Stimulated activated effector memory CD8-positive, alpha-beta T cell treated with anti-CD3 and anti-CD28 coated beads, Interleukin-12 subunit alpha, Interleukin-12 subunit beta, amount 100 ng/mL, for 72 hours (primary cell): ENCODE measurements at regions not wholly inside any gene's neighbourhood (a gene's known extent, or its start where the extent isn't known, plus 50 kb on each side); places are given as distances from the start of the nearest gene placed in this dataset.
"Not testable (repeated sequence)": the region's sequence is repeated elsewhere in the genome, so short reads cannot be mapped to it uniquely, and the experiment has no call there.

Source experiments
- ATAC-seq: fragments of 150-1000 bp; cut with Tn5 transposase; 2 replicates; pipeline ENCODE4 v1.10.0; 2021
- DNase-seq, 2 donors: peaks; one replicate each; pipeline ENCODE4 v3.0.0; 2021 to 2022; ENCODE audit warnings: low spot score in 2 of 2
- H3K27ac Mint-ChIP-seq: one replicate; pipeline ENCODE4 v1.8.0; 2022; ENCODE audit warnings: mild to moderate bottlenecking, mixed read lengths
- H3K36me3 Mint-ChIP-seq: one replicate; pipeline ENCODE4 v1.8.0; 2022; ENCODE audit warnings: mild to moderate bottlenecking, mixed read lengths
- H3K4me1 Mint-ChIP-seq: one replicate; pipeline ENCODE4 v1.8.0; 2022; ENCODE audit warnings: mixed read lengths
- H3K4me3 Mint-ChIP-seq: one replicate; pipeline ENCODE4 v1.8.0; 2022; ENCODE audit warnings: mild to moderate bottlenecking, mixed read lengths
- H3K9me3 Mint-ChIP-seq: one replicate; pipeline ENCODE4 v1.8.0; 2022; ENCODE audit warnings: mixed read lengths

DNA sequence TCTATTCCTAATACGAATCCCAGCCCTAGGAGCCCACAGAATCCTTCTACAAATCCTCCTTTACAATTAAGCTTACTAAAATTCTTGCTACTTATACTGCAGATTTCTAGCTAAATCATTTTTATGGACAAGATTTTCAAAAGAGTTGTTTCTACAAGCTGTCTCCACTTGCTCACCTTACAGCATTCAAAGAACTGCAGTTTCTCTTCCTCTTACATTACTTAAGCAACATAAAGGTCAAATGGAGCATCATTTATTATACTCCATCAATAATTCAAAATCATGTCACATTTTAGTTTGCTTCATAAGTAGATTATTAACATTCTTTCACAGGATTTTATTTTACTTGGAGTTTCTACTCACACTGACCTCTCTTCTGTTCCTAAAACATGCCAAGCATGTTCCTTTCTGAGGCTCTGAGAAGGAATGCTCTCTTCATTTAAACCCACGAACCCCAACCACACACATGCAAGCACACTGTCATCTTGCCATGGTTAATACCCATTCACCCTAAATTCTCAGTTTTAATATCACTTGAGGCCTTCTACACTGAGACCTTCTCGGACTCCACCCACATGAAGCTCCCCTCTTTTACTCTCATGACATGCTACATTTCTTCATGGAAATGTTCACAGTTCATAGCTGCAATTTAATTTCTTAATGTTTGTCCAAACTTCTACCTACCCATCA is 388.2 kb downstream of the TBC1D32 start:
- H3K27ac Mint-ChIP-seq = no peak overlapping the region
- no peak overlapping the region for H3K4me3 Mint-ChIP-seq
- no peaks in the 10 kb centered on the region for H3K4me1 Mint-ChIP-seq
- H3K9me3 Mint-ChIP-seq = no peaks in the 10 kb centered on the region
- H3K36me3 Mint-ChIP-seq = no peaks in the 10 kb centered on the region
- DNase-seq (no peak), ATAC-seq (no peak)

DNA sequence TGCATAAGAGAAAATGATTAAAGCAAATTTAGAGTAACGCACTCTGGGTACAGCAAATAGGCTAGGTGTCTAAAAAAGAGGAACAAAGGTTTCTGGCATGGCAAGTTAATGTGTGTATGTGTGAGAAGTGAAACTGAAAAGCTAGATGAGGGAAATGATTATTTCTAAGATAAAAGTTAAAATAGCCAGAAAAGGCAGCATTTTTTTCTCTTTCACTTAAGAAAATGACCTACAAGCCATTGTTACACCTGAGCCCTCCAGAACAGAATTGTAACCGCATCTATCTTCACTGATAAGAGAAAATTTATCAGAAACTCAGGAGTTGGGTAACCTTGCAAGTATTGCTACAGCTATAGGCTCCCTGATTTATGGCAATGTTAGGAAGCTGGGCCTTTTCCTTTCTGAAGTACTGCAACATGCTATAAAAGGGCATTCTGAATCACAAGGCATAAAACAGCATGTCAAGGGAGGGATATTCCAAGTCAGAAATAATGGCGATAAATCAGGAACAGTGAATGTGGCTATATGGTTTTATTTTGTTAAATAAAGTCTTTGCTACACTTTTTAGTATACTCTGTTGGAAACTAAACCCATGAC is 395.3 kb downstream of the TBC1D32 start:
- no peaks in the 10 kb centered on the region for H3K4me1 Mint-ChIP-seq
- DNase-seq (no peak), ATAC-seq (no peak)
- H3K4me3 Mint-ChIP-seq = no peak overlapping the region
- no peaks in the 10 kb centered on the region for H3K36me3 Mint-ChIP-seq
- no peaks in the 10 kb centered on the region for H3K9me3 Mint-ChIP-seq
- H3K27ac Mint-ChIP-seq = no peak overlapping the region

DNA sequence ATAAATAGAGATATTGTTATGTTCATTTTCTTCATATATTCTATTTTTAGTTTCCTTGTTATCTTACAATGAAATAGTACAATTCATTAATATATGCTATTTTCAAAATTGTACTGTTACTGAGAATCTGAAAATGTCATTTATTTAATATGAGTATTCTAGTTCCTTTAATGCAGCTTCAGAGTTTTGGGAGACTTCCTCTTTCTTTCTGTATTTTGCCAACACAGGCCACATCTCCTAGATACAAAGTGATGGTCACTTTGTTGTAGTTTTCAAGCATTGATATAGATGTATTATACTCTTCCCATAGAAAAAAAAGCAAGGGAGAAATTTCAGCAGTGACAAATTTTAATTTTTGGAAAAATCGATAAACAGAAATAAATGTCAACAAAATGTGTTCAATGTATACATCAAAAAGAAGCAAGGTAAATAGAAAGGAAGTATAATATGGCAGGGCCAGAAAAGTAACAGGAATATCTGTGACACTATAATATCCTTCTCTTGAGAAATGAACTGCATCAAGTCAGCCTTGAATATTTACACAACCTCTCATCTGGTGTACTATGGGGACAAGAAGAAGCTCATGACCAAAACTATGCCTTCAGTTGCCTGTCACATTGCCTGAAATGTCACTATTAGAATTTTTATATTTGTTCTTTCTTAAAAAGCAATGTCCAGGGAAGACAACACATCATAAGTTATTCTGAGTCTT is 396.0 kb downstream of the TBC1D32 start:
- no peak overlapping the region for H3K4me3 Mint-ChIP-seq
- no peaks in the 10 kb centered on the region for H3K36me3 Mint-ChIP-seq
- no peaks in the 10 kb centered on the region for H3K9me3 Mint-ChIP-seq
- H3K4me1 Mint-ChIP-seq = no peaks in the 10 kb centered on the region
- no peak overlapping the region for H3K27ac Mint-ChIP-seq
- DNase-seq (no peak), ATAC-seq (no peak)

DNA sequence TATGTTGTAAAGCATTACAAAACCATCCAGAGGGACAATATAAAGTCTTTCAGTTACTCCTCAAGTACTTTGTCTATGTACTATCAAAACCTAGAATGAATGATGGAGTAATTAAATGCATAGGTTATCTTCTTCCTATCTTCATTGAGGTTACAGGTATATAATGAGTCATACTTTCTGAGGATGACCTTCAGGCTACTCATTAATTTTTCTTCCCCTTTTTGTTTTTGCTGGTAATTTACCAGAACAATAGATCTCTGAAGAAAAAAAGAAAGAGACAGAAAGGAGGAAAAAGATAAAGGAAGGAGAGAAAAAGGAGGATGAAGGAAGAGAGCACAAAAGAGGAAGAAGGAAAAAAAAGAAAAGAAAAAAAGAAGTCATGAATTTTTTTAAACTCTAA is 398.4 kb downstream of the TBC1D32 start:
- DNase-seq (no peak), ATAC-seq (no peak)
- Mint-ChIP-seq H3K9me3 (no peaks in the 10 kb centered on the region), H3K4me3 (no peak overlapping the region), H3K36me3 (no peaks in the 10 kb centered on the region), H3K4me1 (no peaks in the 10 kb centered on the region), H3K27ac (no peak overlapping the region)

DNA sequence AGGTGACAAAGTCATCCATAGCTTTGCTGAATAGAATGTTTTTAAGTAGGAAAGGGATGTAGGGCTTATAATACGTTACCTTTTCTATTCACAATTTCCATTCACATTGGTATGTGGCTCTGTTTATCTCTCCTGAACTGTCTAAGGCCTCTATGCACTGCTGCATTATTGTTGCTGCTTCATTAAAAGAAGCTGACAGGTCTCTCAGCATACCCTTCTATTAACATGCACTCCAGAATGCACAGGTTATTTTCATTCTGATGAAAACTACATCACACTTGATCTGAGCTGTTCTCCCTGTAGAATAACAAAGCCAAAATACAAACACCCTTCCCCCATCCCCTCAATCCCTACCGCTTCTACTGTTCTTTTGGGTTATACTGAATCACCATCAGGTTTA is 399.3 kb downstream of the TBC1D32 start:
- Mint-ChIP-seq H3K9me3 (no peaks in the 10 kb centered on the region), H3K36me3 (no peaks in the 10 kb centered on the region), H3K4me1 (no peaks in the 10 kb centered on the region), H3K27ac (no peak overlapping the region), H3K4me3 (no peak overlapping the region)
- no peak for DNase-seq
- ATAC-seq = no peak

DNA sequence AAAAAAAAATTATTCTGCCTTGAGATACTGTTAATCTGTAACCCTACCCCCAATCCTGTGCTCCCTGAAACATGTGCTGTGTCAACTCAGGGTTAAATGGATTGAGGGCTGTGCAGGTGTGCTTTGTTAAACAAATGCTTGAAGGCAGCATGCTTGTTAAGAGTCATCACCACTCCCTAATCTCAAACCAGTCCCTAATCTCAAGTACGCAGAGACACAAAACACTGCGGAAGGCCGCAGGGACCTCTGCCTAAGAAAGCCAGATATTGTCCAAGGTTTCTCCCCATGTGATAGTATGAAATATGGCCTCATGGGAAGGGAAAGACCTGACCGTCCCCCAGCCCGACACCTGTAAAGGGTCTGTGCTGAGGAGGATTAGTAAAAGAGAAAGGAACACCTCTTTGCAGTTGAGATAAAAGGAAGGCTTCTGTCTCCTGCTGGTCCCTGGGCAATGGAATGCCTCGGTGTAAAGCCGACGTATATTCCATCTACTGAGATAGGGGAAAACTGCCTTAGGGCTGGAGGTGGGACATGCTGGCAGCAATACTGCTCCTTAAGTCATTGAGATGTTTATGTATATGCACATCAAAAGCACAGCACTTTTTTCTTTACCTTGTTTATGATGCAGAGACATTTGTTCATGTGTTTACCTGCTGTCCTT is 402.6 kb downstream of the TBC1D32 start:
- H3K27ac Mint-ChIP-seq, DNase-seq, H3K4me1 Mint-ChIP-seq, ATAC-seq, H3K36me3 Mint-ChIP-seq, H3K4me3 Mint-ChIP-seq: not testable (repeated sequence)
- H3K9me3 Mint-ChIP-seq = peaks cover 13% of the 10 kb centered on the region

DNA sequence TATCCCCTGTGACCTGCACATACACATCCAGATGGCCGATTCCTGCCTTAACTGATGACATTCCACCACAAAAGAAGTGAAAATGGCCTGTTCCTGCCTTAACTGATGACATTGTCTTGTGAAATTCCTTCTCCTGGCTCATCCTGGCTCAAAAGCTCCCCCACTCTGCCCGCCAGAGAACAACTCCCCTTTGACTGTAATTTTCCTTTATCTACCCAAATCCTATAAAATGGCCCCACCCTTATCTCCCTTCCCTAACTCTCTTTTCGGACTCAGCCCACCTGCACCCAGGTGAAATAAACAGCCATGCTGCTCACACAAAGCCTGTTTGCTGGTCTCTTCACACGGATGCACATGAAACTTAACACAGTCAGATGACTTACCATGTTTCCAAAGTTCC is 403.8 kb downstream of the TBC1D32 start:
- H3K27ac Mint-ChIP-seq, H3K4me1 Mint-ChIP-seq, H3K4me3 Mint-ChIP-seq, ATAC-seq, H3K36me3 Mint-ChIP-seq, DNase-seq: not testable (repeated sequence)
- peaks cover 17% of the 10 kb centered on the region for H3K9me3 Mint-ChIP-seq

DNA sequence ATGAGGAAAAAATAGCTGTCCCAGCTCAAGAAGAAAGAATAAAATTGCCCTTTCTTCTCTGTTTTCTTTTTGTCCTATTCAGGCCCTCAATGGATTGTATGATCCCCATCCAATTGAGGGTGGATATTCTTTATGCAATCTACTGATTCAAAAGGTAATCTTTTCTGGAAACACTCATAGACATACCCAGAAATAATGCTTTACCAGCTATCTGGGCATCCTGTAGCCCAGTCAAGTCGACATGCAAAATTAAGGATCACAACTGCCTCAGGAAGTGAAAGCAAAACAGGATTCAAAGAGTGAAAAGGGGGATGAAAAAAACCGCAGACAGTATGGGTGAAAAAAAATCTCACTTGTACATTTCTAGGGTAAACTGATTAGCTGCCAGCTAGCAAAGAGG is 410.1 kb downstream of the TBC1D32 start:
- Mint-ChIP-seq H3K27ac (no peak overlapping the region), H3K4me3 (no peak overlapping the region), H3K36me3 (no peaks in the 10 kb centered on the region), H3K4me1 (no peaks in the 10 kb centered on the region), H3K9me3 (peaks cover 20% of the 10 kb centered on the region)
- no peak for DNase-seq
- no peak for ATAC-seq

DNA sequence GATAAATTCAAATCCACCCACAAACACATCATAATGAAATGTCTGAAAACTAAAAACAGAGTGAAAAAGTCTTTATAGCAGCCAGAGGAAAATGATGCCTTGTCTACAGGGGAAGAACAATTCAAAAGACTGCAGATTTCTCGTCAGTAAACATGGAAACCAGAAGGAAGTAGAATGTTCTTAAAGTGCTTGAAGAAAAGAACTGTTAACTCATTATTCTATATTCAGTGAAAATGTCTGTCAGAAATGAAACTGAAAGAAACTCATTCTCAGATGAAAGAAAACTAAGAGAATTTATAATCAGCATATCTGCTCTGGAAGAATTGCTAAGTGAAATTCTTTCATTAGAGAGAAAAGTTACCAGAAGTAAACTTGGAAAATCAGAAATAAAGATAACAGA is 416.1 kb downstream of the TBC1D32 start:
- DNase-seq (no peak), ATAC-seq (no peak)
- Mint-ChIP-seq H3K27ac (no peak overlapping the region), H3K36me3 (no peaks in the 10 kb centered on the region), H3K9me3 (peaks cover 5% of the 10 kb centered on the region), H3K4me3 (no peak overlapping the region), H3K4me1 (no peaks in the 10 kb centered on the region)

DNA sequence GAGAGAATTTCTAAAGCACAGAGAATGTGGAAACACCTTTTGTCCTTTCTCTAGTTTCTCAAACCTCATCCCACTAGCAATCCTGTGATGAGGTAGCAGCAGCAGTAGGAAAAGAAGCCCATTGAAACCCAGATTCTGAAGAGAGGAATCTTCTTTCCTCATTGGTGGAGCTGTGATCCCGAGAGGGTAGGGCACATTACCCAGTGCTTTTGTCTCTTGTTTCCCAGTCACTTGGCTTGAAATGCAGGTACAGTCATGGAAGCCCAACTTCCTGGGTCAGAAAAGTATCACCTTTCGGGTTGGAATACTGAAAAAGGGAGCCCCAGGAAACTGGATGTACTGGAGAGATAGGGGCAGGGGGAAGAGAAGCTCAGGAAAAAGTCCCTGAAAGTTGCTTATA is 417.4 kb downstream of the TBC1D32 start:
- Mint-ChIP-seq H3K9me3 (peaks cover 5% of the 10 kb centered on the region), H3K36me3 (no peaks in the 10 kb centered on the region), H3K27ac (no peak overlapping the region), H3K4me3 (no peak overlapping the region), H3K4me1 (no peaks in the 10 kb centered on the region)
- ATAC-seq (no peak), DNase-seq (no peak)

DNA sequence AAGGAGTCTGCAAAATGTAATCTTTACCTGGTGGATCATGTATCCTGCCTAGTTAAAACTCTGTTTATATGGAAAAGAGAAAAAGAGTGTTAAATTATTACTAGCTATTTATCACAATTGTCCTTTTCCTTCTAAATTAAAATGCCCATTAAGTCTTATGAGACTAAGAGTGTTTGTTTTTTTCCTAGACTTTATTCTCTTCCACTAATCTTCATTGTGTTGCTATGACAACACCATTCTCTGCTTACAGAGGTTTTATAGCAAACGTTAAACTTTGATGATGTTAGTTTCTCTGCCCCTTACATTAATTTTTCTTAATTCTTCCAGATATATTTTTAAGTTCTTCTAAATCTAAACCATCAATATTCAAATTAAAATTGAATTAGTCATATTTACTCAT is 420.8 kb downstream of the TBC1D32 start:
- Mint-ChIP-seq H3K4me3 (no peak overlapping the region), H3K4me1 (no peaks in the 10 kb centered on the region), H3K27ac (no peak overlapping the region), H3K36me3 (no peaks in the 10 kb centered on the region), H3K9me3 (peaks cover 9% of the 10 kb centered on the region)
- ATAC-seq (no peak), DNase-seq (no peak)

DNA sequence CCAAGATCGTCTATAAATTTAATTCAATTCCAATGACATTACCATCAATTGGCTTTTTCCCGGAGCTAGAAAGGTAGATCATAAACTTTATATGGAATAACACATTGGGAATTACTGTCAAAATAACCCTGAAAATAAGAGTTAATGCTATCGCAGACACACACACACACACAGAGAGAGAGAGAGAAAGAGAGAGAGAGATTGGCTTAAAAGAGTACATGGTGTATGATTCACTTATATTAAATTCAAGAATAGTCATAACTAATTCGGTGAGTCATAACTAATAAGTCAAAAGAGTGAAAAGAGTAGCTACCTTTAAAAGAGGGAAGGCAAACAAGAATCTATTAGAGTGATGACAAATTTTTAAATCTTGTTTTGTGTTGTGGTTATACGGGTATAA is 425.5 kb downstream of the TBC1D32 start:
- Mint-ChIP-seq H3K9me3 (peaks cover 9% of the 10 kb centered on the region), H3K27ac (no peak overlapping the region), H3K4me1 (no peaks in the 10 kb centered on the region), H3K36me3 (no peaks in the 10 kb centered on the region), H3K4me3 (no peak overlapping the region)
- no peak for DNase-seq
- no peak for ATAC-seq

DNA sequence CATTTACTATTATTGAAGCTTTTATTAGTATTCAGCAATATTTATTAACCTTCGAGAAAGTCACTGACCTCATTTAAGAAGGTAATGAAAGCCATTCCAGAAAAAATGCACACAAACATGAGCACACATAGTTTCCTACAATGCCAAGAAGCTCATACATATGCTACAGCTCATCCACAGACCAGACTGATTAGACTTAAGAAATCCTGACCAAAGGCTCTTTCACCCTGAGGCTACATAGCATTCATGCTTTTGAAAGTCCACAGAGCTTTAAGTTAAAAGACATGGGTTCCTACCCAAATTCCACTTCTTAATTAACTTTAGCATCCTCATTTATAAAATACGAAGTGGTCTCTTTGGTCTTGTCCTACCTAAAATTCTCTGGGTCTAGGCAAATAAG is 430.4 kb downstream of the TBC1D32 start:
- Mint-ChIP-seq H3K9me3 (peaks cover 3% of the 10 kb centered on the region), H3K4me1 (no peaks in the 10 kb centered on the region), H3K27ac (no peak overlapping the region), H3K36me3 (no peaks in the 10 kb centered on the region), H3K4me3 (no peak overlapping the region)
- ATAC-seq = no peak
- DNase-seq = no peak

DNA sequence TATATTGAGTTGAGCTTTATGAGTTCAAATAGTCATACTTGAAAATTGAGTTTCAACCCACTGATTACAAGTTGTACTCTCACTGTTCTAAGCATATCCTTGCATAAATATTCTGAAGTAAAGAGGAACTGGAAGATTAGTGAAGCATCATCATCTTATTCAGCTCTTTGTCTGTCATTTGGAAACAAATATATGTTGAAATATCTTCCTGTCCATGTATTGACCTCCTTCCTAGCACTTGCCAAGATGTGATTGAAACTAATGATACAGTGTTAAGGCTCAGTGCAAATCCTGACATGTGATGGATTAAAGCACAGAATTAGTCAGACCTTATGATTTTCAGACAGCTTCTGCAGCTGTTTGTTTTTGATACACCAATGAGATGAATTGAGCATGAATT is 434.3 kb downstream of the TBC1D32 start:
- no peak for ATAC-seq
- no peaks in the 10 kb centered on the region for H3K4me1 Mint-ChIP-seq

DNA sequence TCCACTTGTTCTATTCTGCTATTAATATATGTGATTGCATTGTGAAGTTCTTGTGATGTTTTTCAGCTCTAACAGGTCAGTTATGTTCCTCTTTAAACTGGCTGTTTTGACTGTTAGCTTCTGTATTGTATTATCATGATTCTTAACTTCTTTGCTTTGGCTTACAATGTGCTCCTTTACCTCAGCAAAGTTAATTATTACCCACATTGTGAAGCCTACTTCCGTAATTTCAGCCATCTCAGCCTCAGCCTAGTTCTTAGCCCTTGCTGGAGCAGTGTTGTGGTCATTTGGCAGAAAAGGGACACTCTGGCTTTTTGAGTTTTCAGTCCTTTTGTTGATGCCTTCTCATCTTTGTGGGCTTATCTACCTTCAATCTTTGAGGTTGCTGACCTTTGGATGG is 440.2 kb downstream of the TBC1D32 start:
- Mint-ChIP-seq H3K27ac (no peak overlapping the region), H3K4me1 (no peaks in the 10 kb centered on the region), H3K9me3 (peaks cover 30% of the 10 kb centered on the region), H3K36me3 (no peaks in the 10 kb centered on the region), H3K4me3 (no peak overlapping the region)
- DNase-seq (no peak), ATAC-seq (no peak)

More for the DNA sequence above, 434.3 kb downstream of the TBC1D32 start:
- H3K27ac Mint-ChIP-seq = no peak overlapping the region
- peaks cover 6% of the 10 kb centered on the region for H3K9me3 Mint-ChIP-seq
- no peaks in the 10 kb centered on the region for H3K36me3 Mint-ChIP-seq
- H3K4me3 Mint-ChIP-seq = no peak overlapping the region
- no peak for DNase-seq

DNA sequence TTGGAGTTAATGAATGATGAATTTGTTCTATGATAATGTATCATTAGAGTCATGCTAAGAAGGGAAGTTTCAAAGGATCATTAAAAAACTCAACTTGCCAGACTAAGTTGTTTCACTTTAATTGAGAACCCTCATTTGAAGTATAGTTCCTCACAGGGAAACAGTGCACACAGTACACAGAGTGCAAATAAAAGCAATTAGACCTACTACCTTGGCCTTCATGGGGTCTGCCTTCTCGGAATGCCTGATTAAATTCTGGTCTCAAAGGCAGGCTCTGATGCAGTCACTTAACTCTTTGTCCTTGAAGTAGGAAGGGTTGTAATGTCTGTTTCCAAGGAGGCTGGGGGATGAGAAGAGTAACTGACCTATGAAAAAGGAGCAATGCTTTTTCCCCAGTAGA is 457.3 kb downstream of the TBC1D32 start:
- no peak overlapping the region for H3K27ac Mint-ChIP-seq
- H3K4me1 Mint-ChIP-seq = no peaks in the 10 kb centered on the region
- no peak for DNase-seq
- ATAC-seq = no peak
- H3K36me3 Mint-ChIP-seq = no peaks in the 10 kb centered on the region
- peaks cover 8% of the 10 kb centered on the region for H3K9me3 Mint-ChIP-seq
- H3K4me3 Mint-ChIP-seq = no peak overlapping the region
